ENCODE measurements at regions not wholly inside any gene's neighbourhood (a gene's known extent, or its start where the extent isn't known, plus 50 kb on each side); places are given as distances from the start of the nearest gene placed in this dataset.

DNA sequence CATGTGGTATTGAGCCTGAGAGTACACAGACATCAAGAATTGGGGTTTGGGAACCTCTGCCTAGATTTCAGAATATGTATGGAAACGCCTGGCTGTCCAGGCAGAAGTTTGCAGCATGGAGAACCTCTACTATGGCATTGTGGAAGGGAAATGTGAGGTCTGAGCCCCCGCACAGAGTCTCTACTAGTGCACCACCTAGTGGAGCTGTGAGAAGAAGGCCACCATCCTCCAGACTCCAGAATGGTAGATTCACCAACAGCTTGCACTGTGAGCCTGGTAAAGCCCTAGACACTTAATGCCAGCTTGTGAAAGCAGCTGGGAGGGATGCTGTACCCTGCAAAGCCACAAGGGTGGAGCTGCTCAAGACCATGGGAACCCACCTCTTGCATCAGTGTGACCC is 658.2 kb downstream of the HACE1 start:
- TF ChIP-seq CTCF (IDR thresholded peaks at IDR 0.05): no peak
- TF ChIP-seq ZFX (IDR thresholded peaks at IDR 0.05; ENCODE audit: borderline replicate concordance): no peak
- H3K27ac ChIP-seq: no peak overlapping the region

- TF ChIP-seq CTCF (IDR thresholded peaks at IDR 0.05) (no peak), ZFX (IDR thresholded peaks at IDR 0.05; ENCODE audit: borderline replicate concordance) (no peak)
- no peak overlapping the region for H3K27ac ChIP-seq
Observed at GRCh38 chr6:104187616-104188015, 672.1 kb downstream of the HACE1 start.

GRCh38 chr6:104186831-104187230 is 672.9 kb downstream of the HACE1 start:
- TF ChIP-seq CTCF (IDR thresholded peaks at IDR 0.05) (no peak), ZFX (IDR thresholded peaks at IDR 0.05; ENCODE audit: borderline replicate concordance) (no peak)

GRCh38 chr6:104183816-104184435 is 675.8 kb downstream of the HACE1 start:
- TF ChIP-seq CTCF (IDR thresholded peaks at IDR 0.05) (no peak), ZFX (IDR thresholded peaks at IDR 0.05; ENCODE audit: borderline replicate concordance) (no peak)

More at GRCh38 chr6:104186831-104187230, 672.9 kb downstream of the HACE1 start:
- H3K27ac ChIP-seq: no peak overlapping the region

GRCh38 chr6:104182811-104183210 is 676.9 kb downstream of the HACE1 start:
- no peak for TF ChIP-seq CTCF (IDR thresholded peaks at IDR 0.05)
- TF ChIP-seq ZFX (IDR thresholded peaks at IDR 0.05; ENCODE audit: borderline replicate concordance): no peak
- no peak overlapping the region for H3K27ac ChIP-seq

More at GRCh38 chr6:104183816-104184435, 675.8 kb downstream of the HACE1 start:
- H3K27ac ChIP-seq: no peak overlapping the region

- H3K27ac ChIP-seq: no peak overlapping the region
- TF ChIP-seq CTCF (IDR thresholded peaks at IDR 0.05): no peak
- TF ChIP-seq ZFX (IDR thresholded peaks at IDR 0.05; ENCODE audit: borderline replicate concordance): no peak
Observed at GRCh38 chr6:104173668-104174067, 686.1 kb downstream of the HACE1 start.

DNA sequence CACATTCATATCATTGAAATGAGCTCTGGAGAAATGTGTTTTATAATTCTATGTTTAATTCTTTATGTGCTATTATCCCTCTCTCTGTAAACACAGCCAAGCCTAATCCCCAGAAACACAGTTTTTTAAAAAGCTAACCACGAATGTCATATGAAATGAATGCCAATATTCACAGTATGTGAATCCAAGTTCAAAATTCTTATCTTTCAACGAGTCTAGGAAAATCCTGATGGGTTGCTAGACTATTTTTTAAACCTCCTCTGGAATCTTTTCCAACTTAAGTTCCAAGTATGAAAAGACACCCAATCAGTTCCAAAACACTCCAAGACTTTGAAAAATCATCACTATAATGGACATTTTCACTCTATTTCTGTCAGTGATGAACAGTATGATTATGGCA is 689.3 kb downstream of the HACE1 start:
- TF ChIP-seq CTCF (IDR thresholded peaks at IDR 0.05): no peak
- H3K27ac ChIP-seq: no peak overlapping the region

All from 22Rv1 (cell line).